ENCODE measurements at regions not wholly inside any gene's neighbourhood (a gene's known extent, or its start where the extent isn't known, plus 50 kb on each side); places are given as distances from the start of the nearest gene placed in this dataset.

DNA sequence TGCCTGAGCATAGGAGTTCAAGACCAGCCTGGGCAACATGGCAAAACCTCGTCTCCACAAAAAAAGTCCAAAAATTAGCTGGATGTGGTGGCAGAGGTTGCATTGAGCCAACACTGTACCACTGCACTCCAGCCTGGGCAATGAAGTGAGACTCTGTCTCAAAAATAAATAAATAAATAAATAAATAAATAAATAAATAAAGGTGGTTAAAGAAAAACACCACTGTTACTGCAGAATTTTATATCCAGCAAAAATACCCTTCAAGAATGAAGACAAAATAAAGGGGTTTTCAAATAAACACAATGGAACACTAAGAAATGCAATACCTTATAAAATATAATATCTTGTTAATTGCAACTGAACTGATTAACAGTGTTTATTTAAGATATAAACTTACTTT lies 150.2 kb upstream of the TBCA start:
- no peaks in the 10 kb centered on the region for H3K27me3 ChIP-seq (ENCODE audit: insufficient read depth, low read length)
- H3K9me3 ChIP-seq (ENCODE audit: insufficient read depth, low read depth, low read length) = no peaks in the 10 kb centered on the region
- no peak overlapping the region for H3K4me3 ChIP-seq (ENCODE audit: low read length)
- no peak overlapping the region for H3K27ac ChIP-seq (ENCODE audit: low read length)
- peaks cover 17% of the 10 kb centered on the region; the same call in 1 of the 2 replicates for H3K4me1 ChIP-seq (ENCODE audit: insufficient read depth, low read length)
- no peaks in the 10 kb centered on the region for H3K36me3 ChIP-seq (ENCODE audit: insufficient read depth, low read depth, low read length)
- H3K9ac ChIP-seq (ENCODE audit: low read depth, low read length) = no peak overlapping the region

DNA sequence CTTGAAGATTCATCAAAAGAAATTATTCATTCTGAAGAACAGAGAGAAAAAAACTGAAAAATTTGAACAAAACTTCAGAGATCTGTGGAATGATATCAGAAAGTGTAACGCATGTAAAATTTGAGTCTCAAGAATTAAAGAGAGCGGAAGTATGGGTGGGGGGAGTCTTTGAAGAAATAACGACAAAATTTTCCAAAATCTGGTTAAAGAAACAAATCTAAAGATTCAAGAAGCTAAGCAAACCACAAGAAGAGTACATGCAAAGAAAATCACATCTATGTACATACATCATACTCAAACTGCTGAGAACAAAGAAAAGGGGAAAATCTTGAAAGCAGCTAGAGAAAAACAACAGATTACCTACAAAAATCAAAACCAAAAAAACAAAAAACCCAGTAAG lies 149.4 kb upstream of the TBCA start:
- no peak overlapping the region for H3K9ac ChIP-seq (ENCODE audit: low read depth, low read length)
- no peak overlapping the region for H3K4me3 ChIP-seq (ENCODE audit: low read length)
- H3K27ac ChIP-seq (ENCODE audit: low read length) = no peak overlapping the region
- no peaks in the 10 kb centered on the region for H3K36me3 ChIP-seq (ENCODE audit: insufficient read depth, low read depth, low read length)
- H3K27me3 ChIP-seq (ENCODE audit: insufficient read depth, low read length) = no peaks in the 10 kb centered on the region
- H3K4me1 ChIP-seq (ENCODE audit: insufficient read depth, low read length) = peaks cover 17% of the 10 kb centered on the region; the same call in 1 of the 2 replicates
- H3K9me3 ChIP-seq (ENCODE audit: insufficient read depth, low read depth, low read length) = no peaks in the 10 kb centered on the region

DNA sequence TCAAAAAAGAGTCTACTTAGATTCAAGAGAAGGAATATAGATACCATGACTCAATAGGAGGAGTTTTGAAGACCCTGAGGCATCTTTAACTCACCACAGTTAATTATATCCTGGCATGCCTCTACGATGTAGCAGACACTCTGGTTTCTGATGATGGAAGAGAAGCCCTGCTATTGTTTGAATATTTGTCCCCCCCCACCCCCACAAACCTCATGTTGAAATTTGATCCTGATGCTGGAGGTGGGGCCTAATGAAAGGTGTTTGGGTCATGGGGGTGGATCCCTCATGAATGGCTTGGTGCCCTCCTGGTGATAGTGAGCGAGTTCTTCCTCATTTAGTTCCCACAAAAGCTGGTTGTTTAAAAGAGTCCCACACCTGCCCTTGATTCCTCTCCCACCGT lies 147.9 kb upstream of the TBCA start:
- H3K27me3 ChIP-seq (ENCODE audit: insufficient read depth, low read length) = 0 out of 2 replicates have a peak, but pooled peaks cover 10% of the 10 kb centered on the region
- no peak overlapping the region for H3K27ac ChIP-seq (ENCODE audit: low read length)
- H3K4me1 ChIP-seq (ENCODE audit: insufficient read depth, low read length) = peaks cover 14% of the 10 kb centered on the region; the same call in 1 of the 2 replicates
- no peaks in the 10 kb centered on the region for H3K9me3 ChIP-seq (ENCODE audit: insufficient read depth, low read depth, low read length)
- peak overlapping the region; percentile 29; the same call in 1 of the 2 replicates for H3K4me3 ChIP-seq (ENCODE audit: low read length)
- H3K36me3 ChIP-seq (ENCODE audit: insufficient read depth, low read depth, low read length) = no peaks in the 10 kb centered on the region
- no peak overlapping the region for H3K9ac ChIP-seq (ENCODE audit: low read depth, low read length)

DNA sequence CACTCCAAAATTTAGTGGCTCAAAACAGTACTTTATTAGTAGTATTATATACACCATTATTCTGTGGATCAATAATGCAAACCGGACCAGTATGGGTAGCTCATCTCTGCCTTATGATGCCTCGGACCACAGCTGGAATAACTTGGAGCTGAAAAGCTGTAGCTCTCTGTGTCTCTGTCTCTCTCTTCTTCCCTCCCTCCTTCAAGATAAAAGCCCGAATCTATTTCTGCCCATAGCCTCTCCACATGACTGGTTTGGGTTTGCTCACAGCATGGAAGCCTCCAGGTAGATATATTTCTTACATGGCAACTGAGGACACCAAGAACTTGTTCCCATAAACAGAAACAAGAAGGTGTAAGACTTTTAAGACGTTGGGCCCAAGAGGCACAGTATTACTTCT lies 147.5 kb upstream of the TBCA start:
- H3K9ac ChIP-seq (ENCODE audit: low read depth, low read length) = no peak overlapping the region
- H3K27me3 ChIP-seq (ENCODE audit: insufficient read depth, low read length) = 0 out of 2 replicates have a peak, but pooled peaks cover 10% of the 10 kb centered on the region
- peaks cover 12% of the 10 kb centered on the region; the same call in 1 of the 2 replicates for H3K4me1 ChIP-seq (ENCODE audit: insufficient read depth, low read length)
- no peak overlapping the region for H3K27ac ChIP-seq (ENCODE audit: low read length)
- H3K9me3 ChIP-seq (ENCODE audit: insufficient read depth, low read depth, low read length) = no peaks in the 10 kb centered on the region
- H3K4me3 ChIP-seq (ENCODE audit: low read length) = peak overlapping the region; percentile 29; the same call in 1 of the 2 replicates
- H3K36me3 ChIP-seq (ENCODE audit: insufficient read depth, low read depth, low read length) = no peaks in the 10 kb centered on the region

DNA sequence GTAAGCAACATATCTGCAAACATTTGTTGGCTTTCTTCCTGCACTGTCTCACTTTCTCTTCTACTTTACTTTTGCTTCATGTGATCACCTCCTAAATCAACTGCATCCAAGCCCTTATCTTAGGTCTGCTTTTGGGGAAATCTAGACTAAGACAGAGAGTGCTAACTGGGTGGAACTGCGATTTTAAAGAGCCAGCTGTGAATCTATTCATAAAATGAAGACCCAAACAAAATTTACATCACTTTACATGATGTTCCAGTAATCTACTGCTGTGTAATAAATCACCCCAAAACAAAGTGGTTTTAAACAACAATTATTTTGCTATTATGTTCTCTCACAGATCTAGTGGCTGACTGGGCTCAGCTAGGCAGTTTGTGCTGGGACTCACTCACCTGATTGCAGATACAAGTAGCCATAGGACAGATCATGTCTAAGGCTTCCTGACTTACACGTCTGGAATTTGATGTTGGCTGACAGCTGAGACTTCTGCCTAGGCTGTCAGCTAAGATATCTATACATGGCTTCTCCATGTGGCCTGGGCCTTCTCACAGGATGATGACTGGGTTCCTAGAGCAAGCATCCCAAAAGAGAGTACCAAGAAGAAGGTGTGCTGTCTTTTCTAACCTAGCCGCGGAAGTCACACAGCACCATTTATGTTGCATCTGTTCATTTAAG lies 145.1 kb upstream of the TBCA start:
- Histone ChIP-seq H3K36me3 (ENCODE audit: insufficient read depth, low read depth, low read length) (no peaks in the 10 kb centered on the region), H3K27ac (ENCODE audit: low read length) (no peak overlapping the region), H3K4me1 (ENCODE audit: insufficient read depth, low read length) (peaks cover 12% of the 10 kb centered on the region; the same call in 1 of the 2 replicates), H3K27me3 (ENCODE audit: insufficient read depth, low read length) (0 out of 2 replicates have a peak, but pooled peaks cover 10% of the 10 kb centered on the region), H3K4me3 (ENCODE audit: low read length) (no peak overlapping the region), H3K9ac (ENCODE audit: low read depth, low read length) (no peak overlapping the region), H3K9me3 (ENCODE audit: insufficient read depth, low read depth, low read length) (no peaks in the 10 kb centered on the region)

DNA sequence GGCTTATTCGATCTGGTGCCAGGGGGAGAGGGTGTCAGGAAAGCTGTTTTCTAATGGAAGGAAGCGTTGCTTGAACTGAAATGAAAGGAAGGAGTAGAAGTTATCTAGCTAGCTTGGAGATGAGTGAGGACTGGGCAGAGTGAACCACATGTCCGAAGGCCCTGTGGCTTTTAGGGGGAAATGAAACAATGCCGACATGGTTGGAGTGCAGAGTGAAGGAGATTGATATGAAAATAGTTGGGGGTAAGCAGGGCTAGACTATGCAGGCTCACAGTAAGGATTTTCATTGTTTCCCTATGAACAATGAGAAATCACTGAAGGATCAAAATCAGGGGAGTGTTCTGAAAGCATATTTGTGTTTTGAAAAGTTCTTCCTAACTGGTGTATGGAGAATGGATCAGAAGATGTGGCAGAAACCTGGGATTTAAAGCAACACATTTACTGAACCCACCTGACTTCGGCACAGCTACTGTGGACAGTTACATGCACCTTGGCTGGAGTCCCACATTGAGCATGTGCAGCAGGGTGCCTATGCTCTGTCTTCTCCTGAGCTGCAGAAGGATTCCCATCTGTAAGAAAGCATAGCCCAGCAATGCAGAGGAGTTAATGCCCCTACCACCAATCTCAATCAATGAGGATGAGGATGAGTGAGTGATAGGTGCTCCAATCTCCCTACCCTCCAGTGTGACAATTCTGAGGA lies 144.4 kb upstream of the TBCA start:
- H3K9ac ChIP-seq (ENCODE audit: low read depth, low read length) = no peak overlapping the region
- no peaks in the 10 kb centered on the region for H3K36me3 ChIP-seq (ENCODE audit: insufficient read depth, low read depth, low read length)
- H3K4me3 ChIP-seq (ENCODE audit: low read length) = no peak overlapping the region

DNA sequence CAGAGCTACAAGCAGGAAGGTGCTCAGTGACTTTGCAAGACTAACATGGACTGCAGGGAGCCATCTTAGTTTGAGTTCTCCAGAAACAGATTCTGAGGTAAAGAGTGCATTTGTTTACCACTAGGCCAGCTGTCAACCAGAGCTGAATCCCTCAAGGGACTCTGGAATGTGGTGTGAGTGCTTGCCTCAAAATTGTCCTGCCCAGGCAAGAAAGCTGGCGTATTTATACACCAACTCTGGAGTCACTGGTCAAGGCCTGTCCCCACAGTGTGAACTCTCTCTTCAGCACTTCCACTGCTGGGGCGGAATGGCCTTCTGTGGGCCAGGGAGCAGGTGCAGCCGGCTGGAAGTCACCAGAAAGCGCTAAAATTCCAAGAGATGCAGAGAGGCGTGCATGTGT lies 139.2 kb upstream of the TBCA start:
- Histone ChIP-seq H3K27me3 (ENCODE audit: insufficient read depth, low read length) (peaks cover 10% of the 10 kb centered on the region; the same call in 1 of the 2 replicates), H3K4me1 (ENCODE audit: insufficient read depth, low read length) (peaks cover 12% of the 10 kb centered on the region; the same call in 1 of the 2 replicates), H3K36me3 (ENCODE audit: insufficient read depth, low read depth, low read length) (no peaks in the 10 kb centered on the region), H3K9ac (ENCODE audit: low read depth, low read length) (no peak overlapping the region), H3K27ac (ENCODE audit: low read length) (no peak overlapping the region), H3K4me3 (ENCODE audit: low read length) (no peak overlapping the region), H3K9me3 (ENCODE audit: insufficient read depth, low read depth, low read length) (peaks cover 7% of the 10 kb centered on the region; the same call in 1 of the 2 replicates)

More for the DNA sequence above, 144.4 kb upstream of the TBCA start:
- peaks cover 12% of the 10 kb centered on the region; the same call in 1 of the 2 replicates for H3K4me1 ChIP-seq (ENCODE audit: insufficient read depth, low read length)
- no peaks in the 10 kb centered on the region for H3K9me3 ChIP-seq (ENCODE audit: insufficient read depth, low read depth, low read length)
- no peak overlapping the region for H3K27ac ChIP-seq (ENCODE audit: low read length)
- 0 out of 2 replicates have a peak, but pooled peaks cover 10% of the 10 kb centered on the region for H3K27me3 ChIP-seq (ENCODE audit: insufficient read depth, low read length)

DNA sequence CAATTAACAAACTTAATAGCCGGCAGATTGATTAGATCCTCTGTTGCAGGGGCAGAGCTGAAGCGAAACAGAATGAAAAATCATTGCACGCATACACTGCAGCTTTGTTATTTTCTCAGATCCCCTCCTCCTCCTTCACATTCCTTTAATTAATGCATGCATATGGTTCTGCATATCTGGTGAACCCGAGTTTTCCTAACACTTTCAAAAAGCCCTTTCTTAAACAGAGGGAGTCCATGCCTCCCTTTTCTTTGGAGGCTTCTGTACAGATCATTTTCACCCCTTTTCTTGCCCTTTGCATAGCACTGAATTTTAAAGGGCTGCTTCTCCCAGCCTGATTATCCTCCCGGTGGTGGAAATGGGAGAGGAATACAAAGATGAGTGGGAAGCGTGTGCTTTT lies 136.6 kb upstream of the TBCA start:
- H3K27ac ChIP-seq (ENCODE audit: low read length) = no peak overlapping the region
- H3K4me1 ChIP-seq (ENCODE audit: insufficient read depth, low read length) = peaks cover 12% of the 10 kb centered on the region; the same call in 1 of the 2 replicates
- no peaks in the 10 kb centered on the region for H3K36me3 ChIP-seq (ENCODE audit: insufficient read depth, low read depth, low read length)
- H3K27me3 ChIP-seq (ENCODE audit: insufficient read depth, low read length) = no peaks in the 10 kb centered on the region; the same call in 1 of the 2 replicates
- no peak overlapping the region for H3K4me3 ChIP-seq (ENCODE audit: low read length)
- H3K9ac ChIP-seq (ENCODE audit: low read depth, low read length) = no peak overlapping the region
- peaks cover 7% of the 10 kb centered on the region; the same call in 1 of the 2 replicates for H3K9me3 ChIP-seq (ENCODE audit: insufficient read depth, low read depth, low read length)

DNA sequence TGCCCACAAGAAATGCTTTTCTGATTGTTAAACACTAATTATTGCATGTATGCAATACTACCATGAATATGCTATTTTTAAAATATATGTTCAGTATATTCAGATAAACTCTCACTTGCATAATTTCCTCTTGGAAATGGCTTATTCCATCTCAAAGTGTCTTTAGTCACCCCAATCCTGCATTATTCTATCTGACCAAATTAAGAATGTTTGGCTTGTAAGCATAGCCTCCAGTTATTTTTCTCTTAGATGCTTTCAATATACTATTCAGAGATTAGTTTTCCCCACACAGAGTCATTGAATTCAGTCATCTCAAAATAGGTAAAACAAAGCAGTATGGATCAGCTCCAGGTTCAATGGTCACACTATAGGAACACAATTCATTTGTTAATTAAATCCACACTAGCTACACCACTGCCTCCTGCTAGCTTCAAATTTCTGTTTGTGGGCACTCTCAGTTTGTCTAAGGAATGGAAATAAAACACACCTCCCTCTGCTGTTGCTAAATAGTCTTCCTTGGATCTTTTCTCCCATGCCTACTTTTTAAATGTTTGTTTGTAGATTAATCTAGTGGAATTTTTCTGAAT lies 134.6 kb upstream of the TBCA start:
- Histone ChIP-seq H3K36me3 (ENCODE audit: insufficient read depth, low read depth, low read length) (no peaks in the 10 kb centered on the region), H3K9ac (ENCODE audit: low read depth, low read length) (no peak overlapping the region), H3K27me3 (ENCODE audit: insufficient read depth, low read length) (no peaks in the 10 kb centered on the region; the same call in 1 of the 2 replicates), H3K9me3 (ENCODE audit: insufficient read depth, low read depth, low read length) (peaks cover 7% of the 10 kb centered on the region; the same call in 1 of the 2 replicates), H3K27ac (ENCODE audit: low read length) (no peak overlapping the region), H3K4me3 (ENCODE audit: low read length) (0 out of 2 replicates have a peak overlapping the region, but pooled peaks have one; percentile 18), H3K4me1 (ENCODE audit: insufficient read depth, low read length) (peaks cover 12% of the 10 kb centered on the region; the same call in 1 of the 2 replicates)

DNA sequence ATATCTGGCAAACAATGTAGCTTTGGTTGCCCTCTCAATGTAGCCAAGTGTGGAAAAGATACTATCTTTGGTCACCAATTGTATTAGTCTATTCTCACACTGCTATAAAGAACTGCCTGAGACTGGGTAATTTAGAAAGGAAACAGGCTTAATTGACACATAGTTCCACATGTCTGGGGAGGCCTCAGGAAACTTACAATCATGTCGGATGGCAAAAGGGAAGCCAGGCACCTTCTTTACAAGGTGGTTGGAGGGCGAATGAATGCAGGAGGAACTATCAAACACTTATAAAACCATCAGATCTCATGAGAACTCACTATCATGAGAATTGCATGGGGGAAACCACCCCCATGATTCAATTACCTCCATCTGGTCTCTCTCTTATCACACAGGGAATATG lies 133.1 kb upstream of the TBCA start:
- H3K4me1 ChIP-seq (ENCODE audit: insufficient read depth, low read length) = peaks cover 14% of the 10 kb centered on the region; the same call in 1 of the 2 replicates
- no peaks in the 10 kb centered on the region; the same call in 1 of the 2 replicates for H3K27me3 ChIP-seq (ENCODE audit: insufficient read depth, low read length)
- H3K36me3 ChIP-seq (ENCODE audit: insufficient read depth, low read depth, low read length) = no peaks in the 10 kb centered on the region
- no peak overlapping the region for H3K27ac ChIP-seq (ENCODE audit: low read length)
- H3K9ac ChIP-seq (ENCODE audit: low read depth, low read length) = no peak overlapping the region
- 0 out of 2 replicates have a peak, but pooled peaks cover under 1% of the 10 kb centered on the region for H3K9me3 ChIP-seq (ENCODE audit: insufficient read depth, low read depth, low read length)
- H3K4me3 ChIP-seq (ENCODE audit: low read length) = no peak overlapping the region

DNA sequence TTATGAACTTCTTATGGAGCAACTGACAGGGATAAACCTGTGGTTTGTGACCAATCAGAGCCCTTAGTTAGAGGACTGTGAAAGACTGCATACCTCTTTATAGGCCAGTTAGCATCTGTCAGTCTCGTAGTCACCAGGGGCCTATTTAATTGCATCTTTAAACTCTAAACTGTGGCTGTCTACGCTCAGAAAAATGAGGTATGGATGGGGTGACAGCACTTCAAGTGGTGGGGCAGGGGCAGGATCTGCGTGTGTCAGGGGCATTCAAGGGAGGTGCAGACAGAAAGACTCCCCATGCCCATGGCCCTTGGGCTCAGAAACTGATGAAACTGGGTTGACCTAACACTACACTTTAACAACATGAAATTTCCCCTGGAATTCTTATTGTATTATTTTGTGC lies 132.6 kb upstream of the TBCA start:
- Histone ChIP-seq H3K27me3 (ENCODE audit: insufficient read depth, low read length) (no peaks in the 10 kb centered on the region; the same call in 1 of the 2 replicates), H3K9me3 (ENCODE audit: insufficient read depth, low read depth, low read length) (no peaks in the 10 kb centered on the region), H3K27ac (ENCODE audit: low read length) (no peak overlapping the region), H3K4me1 (ENCODE audit: insufficient read depth, low read length) (peaks cover 14% of the 10 kb centered on the region; the same call in 1 of the 2 replicates), H3K9ac (ENCODE audit: low read depth, low read length) (no peak overlapping the region), H3K4me3 (ENCODE audit: low read length) (no peak overlapping the region), H3K36me3 (ENCODE audit: insufficient read depth, low read depth, low read length) (no peaks in the 10 kb centered on the region)
